ENCODE measurements at regions not wholly inside any gene's neighbourhood (a gene's known extent, or its start where the extent isn't known, plus 50 kb on each side); places are given as distances from the start of the nearest gene placed in this dataset.

DNA sequence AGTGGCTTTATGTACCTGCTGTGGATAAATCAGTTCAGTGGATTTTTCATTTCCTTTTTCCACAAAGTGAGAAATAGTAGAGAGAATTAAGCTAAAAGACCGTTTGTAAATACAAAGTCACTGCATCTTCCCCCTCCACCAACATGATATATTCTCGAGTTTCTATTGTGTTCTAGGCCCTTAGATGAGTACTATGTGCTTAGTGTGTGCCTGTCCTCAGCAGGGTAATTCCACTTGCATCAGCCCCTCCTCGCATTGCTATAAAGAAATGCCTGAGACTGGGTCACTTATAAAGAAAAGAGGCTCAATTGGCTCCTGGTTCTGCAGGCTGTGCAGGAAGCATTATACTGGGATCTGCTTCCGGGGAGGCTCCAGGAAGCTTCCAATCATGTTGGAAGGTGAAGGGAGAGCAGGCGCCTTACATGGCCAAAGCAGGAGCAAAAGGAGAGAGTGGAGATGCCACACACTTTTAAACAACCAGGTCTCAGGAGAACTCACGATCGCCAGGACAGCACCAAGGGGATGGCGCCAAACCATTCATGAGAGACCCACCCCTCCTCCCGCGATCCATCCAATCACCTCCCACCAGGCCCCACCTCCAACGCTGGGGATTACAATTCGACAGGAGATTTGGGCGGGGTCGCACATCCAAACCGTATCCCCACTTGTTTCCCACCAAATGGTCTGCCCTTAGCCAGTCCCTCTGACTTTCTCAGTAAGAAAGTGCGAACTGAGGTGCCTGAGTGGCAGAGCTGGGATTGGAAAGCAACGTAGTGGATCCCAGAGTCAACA, 102.3 kb upstream of the ABCC4 start:
- H3K27me3 ChIP-seq: no peaks in the 10 kb centered on the region
- intact Hi-C loops (cut with DNase I): loop anchor here (2.0 to 10.0 kb wide), 2 partner anchors 213 to 729 kb away; no protein-coding TSS in a partner anchor
- H3K4me1 ChIP-seq: no peaks in the 10 kb centered on the region
- no peaks in the 10 kb centered on the region for H3K9me3 ChIP-seq
- DNase-seq: no peak
- H3K4me3 ChIP-seq: peak overlapping the region; percentile 20
- H3K36me3 ChIP-seq: no peaks in the 10 kb centered on the region
- H3K9ac ChIP-seq (ENCODE audit: low read depth in 2 of 2, low read length in 2 of 2): no peak overlapping the region
- TF ChIP-seq, protein P1, sequence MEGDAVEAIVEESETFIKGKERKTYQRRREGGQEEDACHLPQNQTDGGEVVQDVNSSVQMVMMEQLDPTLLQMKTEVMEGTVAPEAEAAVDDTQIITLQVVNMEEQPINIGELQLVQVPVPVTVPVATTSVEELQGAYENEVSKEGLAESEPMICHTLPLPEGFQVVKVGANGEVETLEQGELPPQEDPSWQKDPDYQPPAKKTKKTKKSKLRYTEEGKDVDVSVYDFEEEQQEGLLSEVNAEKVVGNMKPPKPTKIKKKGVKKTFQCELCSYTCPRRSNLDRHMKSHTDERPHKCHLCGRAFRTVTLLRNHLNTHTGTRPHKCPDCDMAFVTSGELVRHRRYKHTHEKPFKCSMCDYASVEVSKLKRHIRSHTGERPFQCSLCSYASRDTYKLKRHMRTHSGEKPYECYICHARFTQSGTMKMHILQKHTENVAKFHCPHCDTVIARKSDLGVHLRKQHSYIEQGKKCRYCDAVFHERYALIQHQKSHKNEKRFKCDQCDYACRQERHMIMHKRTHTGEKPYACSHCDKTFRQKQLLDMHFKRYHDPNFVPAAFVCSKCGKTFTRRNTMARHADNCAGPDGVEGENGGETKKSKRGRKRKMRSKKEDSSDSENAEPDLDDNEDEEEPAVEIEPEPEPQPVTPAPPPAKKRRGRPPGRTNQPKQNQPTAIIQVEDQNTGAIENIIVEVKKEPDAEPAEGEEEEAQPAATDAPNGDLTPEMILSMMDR (IDR thresholded peaks at IDR 0.05): no peak
- H3K27ac ChIP-seq: no peak overlapping the region

DNA sequence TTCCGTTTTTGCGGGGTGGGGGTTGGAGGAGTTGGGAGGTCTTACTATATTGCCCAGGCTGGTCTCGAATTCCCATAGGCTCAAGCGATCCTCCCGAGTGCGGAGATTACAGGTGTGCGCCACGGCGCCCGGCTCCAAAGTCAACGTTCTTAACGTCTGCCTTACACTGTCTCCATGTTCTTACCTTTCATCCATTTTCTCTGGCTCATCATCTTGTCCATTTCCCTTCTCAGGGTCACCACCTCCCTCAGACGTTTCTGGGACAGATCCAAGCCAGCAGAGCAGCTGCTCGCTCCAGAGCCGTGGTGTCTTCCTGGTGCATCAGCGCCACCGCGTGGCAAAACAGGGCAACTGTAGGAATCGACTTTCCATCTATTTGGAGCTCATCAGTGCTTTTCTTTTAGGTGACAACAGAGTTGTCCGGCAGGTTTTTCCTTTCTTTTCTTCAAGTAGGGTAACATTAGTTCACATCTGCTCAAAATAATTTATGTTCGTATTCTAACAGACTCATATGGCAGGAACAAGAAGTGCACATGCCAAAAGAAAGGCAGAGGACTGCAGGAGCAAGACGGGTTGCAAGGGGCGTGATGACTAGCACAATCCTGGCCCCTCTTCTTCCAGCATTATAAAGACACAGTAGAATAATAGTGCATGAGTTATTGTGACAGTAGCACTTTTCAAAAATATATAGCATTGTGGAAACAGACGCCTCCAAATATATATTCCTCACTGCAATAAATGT, 103.1 kb upstream of the ABCC4 start:
- TF ChIP-seq, protein P1 (IDR thresholded peaks at IDR 0.05): peak; percentile 87
- no peaks in the 10 kb centered on the region for H3K27me3 ChIP-seq
- DNase-seq: peak; percentile 83
- no peaks in the 10 kb centered on the region for H3K9me3 ChIP-seq
- H3K4me3 ChIP-seq: peak overlapping the region; percentile 20
- no peaks in the 10 kb centered on the region for H3K4me1 ChIP-seq
- intact Hi-C loops (cut with DNase I): loop anchor here (2.0 to 10.0 kb wide), 2 partner anchors 214 to 730 kb away; no protein-coding TSS in a partner anchor
- no peak overlapping the region for H3K9ac ChIP-seq (ENCODE audit: low read depth in 2 of 2, low read length in 2 of 2)
- H3K27ac ChIP-seq: no peak overlapping the region
- no peaks in the 10 kb centered on the region for H3K36me3 ChIP-seq

DNA sequence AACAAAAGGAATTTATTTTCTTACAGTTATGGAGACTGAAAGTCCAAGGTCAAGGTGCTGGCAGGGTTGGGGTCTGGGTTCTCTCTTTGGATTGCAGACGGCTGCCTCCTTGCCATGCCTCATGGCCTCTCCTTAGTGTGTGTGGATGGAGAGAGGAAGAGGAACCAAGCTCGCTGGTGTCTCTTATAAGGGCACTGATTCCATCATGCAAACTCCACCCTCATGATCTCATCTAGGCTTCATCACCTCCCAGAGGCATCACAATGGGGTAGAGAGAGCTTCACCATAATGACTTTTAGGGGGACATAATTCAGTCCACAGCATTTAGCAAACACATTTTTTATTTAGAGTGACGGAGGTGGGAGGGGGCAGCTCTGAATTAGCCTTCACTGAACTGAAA, 104.9 kb upstream of the ABCC4 start:
- Histone ChIP-seq H3K27ac (no peak overlapping the region), H3K9ac (ENCODE audit: low read depth in 2 of 2, low read length in 2 of 2) (no peak overlapping the region), H3K4me3 (no peak overlapping the region), H3K4me1 (no peaks in the 10 kb centered on the region), H3K9me3 (no peaks in the 10 kb centered on the region), H3K36me3 (no peaks in the 10 kb centered on the region), H3K27me3 (no peaks in the 10 kb centered on the region)
- intact Hi-C loops (cut with DNase I): loop anchor here (10.0 kb wide), 1 partner anchor 731 kb away; no protein-coding TSS in a partner anchor
- TF ChIP-seq, protein P1 (IDR thresholded peaks at IDR 0.05): no peak
- DNase-seq: no peak

DNA sequence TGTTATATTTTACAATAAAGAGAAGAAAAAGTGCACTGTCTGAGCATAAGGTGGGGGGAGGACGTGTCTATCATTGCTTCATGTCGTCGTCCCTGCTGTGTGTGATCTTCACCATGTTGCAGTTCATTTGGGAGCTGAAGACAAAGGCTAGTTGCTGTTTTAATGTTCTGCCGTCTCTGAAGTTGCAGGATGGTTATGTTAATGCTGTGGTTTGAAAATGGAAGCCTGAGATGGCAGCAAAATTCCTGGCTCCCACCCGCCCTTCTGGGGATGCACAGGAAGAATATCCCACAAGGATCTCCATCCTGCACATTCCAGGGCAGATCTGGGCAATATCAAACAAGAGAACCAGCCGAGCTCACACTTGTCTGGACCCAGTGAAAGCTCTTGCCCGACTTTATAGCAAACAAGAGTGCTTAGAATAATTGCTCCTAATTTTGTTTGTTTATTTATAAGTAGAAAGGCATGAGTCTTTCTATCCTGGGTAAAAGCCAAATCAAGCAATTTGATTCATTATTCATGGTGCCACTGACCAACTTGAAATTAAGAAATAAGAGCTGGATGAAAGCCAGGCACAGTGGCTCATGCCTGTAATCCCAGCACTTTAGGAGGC, 110.3 kb upstream of the ABCC4 start:
- Histone ChIP-seq H3K4me1 (no peaks in the 10 kb centered on the region), H3K9ac (ENCODE audit: low read depth in 2 of 2, low read length in 2 of 2) (no peak overlapping the region), H3K36me3 (no peaks in the 10 kb centered on the region), H3K27ac (no peak overlapping the region), H3K27me3 (no peaks in the 10 kb centered on the region), H3K9me3 (no peaks in the 10 kb centered on the region), H3K4me3 (no peak overlapping the region)
- DNase-seq: no peak
- TF ChIP-seq, protein P1 (IDR thresholded peaks at IDR 0.05): no peak
- intact Hi-C loops (cut with DNase I): no loop called here

DNA sequence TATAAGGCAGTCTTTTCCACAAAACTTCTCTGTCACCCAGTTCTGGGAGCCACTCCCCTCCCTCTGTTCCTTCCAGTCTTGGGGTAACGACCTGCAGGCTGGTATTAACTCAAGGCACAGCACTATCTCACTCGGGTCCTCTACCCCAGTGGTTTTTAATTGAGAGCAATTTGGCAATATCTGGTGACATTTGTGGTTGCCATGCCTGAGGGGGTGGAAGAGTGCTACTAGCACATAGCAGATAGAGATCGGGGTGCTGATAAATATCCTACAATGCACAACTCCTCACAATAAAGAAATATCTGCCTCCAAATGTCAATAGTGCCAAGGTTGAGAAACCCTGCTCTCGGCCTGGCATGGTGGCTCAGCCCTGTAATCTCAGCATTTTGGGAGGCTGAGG, 117.7 kb upstream of the ABCC4 start:
- TF ChIP-seq, protein P1 (IDR thresholded peaks at IDR 0.05): no peak
- Histone ChIP-seq H3K27me3 (no peaks in the 10 kb centered on the region), H3K4me3 (no peak overlapping the region), H3K36me3 (no peaks in the 10 kb centered on the region), H3K27ac (no peak overlapping the region), H3K9me3 (no peaks in the 10 kb centered on the region), H3K4me1 (no peaks in the 10 kb centered on the region), H3K9ac (ENCODE audit: low read depth in 2 of 2, low read length in 2 of 2) (no peak overlapping the region)
- no peak for DNase-seq
- intact Hi-C loops (cut with DNase I): no loop called here

All from colonic mucosa (tissue), 4 donors.